GM12878 (cell line): ENCODE measurements at regions not wholly inside any gene's neighbourhood (a gene's known extent, or its start where the extent isn't known, plus 50 kb on each side); places are given as distances from the start of the nearest gene placed in this dataset.
"Not testable (repeated sequence)": the region's sequence is repeated elsewhere in the genome, so short reads cannot be mapped to it uniquely, and the experiment has no call there.

ENCODE experiments used
- ATAC-seq: fragments of 200-7000 bp; cut with Tn5 transposase; 3 replicates; pipeline ENCODE4 v1.9.1; 2020; ENCODE audit warnings: mild to moderate bottlenecking, moderate library complexity
- BruUV-seq: library from RNA; stranded (reverse); fragments of 400-500 nt; replicated peaks from 2 replicates; lab custom pipeline; 2021; lab: Mats Ljungman, UMichigan
- CTCF ChIA-PET: fragments of 300-600 bp; sonication (Branson Sonifier 250); formaldehyde crosslinking; extraction: SDS; loops from one replicate; lab custom pipeline; 2021; ENCODE audit warnings: inconsistent platforms; lab: Yijun Ruan, JAX
- POLR2A ChIA-PET: fragments of 350-600 bp; formaldehyde crosslinking; extraction: SDS; loops from one replicate; lab custom pipeline; 2021; ENCODE audit warnings: inconsistent platforms; lab: Charles Lee
- RAD21 ChIA-PET: fragments of 300-600 bp; sonication (Branson Sonifier 250); formaldehyde crosslinking; loops from one replicate; lab custom pipeline; 2023; ENCODE audit warnings: antibody characterized with exemption; ENCODE audit not compliant: unreplicated experiment; lab: Charles Lee
- SMC1A ChIA-PET: fragments of 300-600 bp; sonication (Branson Sonifier 250); formaldehyde crosslinking; loops from one replicate; lab custom pipeline; 2023; ENCODE audit not compliant: unreplicated experiment, uncharacterized antibody; lab: Charles Lee
- DNase-seq: peaks from one replicate; pipeline ENCODE4 v3.0.0-alpha.2; 2011; ENCODE audit warnings: low read depth, low spot score
- FAIRE-seq: peaks from 3 replicates; lab custom pipeline; 2011; peaks lifted over from hg19 to GRCh38; lab: Jason Lieb, UNC
- H2AFZ ChIP-seq: 2 replicates; pipeline ENCODE4 v1.6.0; 2011; ENCODE audit warnings: low read depth, low read length, control low read depth; ENCODE audit not compliant: control insufficient read depth
- H3K27ac ChIP-seq: 2 replicates; pipeline ENCODE4 v1.5.1; 2011; ENCODE audit warnings: control low read depth; ENCODE audit not compliant: control insufficient read depth, insufficient read depth
- H3K27me3 ChIP-seq, 2 experiments: replicated peaks in 1 of 2; 2 replicates each; pipeline versions ENCODE4 v1.6.0 to v1.6.1; 2011; ENCODE audit warnings: low read length in 1 of 2; ENCODE audit not compliant: control insufficient read depth in 2 of 2, insufficient read depth in 2 of 2
- H3K36me3 ChIP-seq, 2 experiments: 2 replicates each; pipeline ENCODE4 v1.5.1; 2011; ENCODE audit warnings: low read length in 1 of 2; ENCODE audit not compliant: control insufficient read depth in 2 of 2, insufficient read depth in 2 of 2
- H3K4me1 ChIP-seq: 2 replicates; pipeline ENCODE4 v1.6.1; 2011; ENCODE audit warnings: mild to moderate bottlenecking, low read length, moderate library complexity, mixed read lengths; ENCODE audit not compliant: control insufficient read depth, insufficient read depth
- H3K4me2 ChIP-seq: 2 replicates; pipeline ENCODE4 v1.6.0; 2011; ENCODE audit warnings: control low read depth; ENCODE audit not compliant: control insufficient read depth, insufficient read depth
- H3K4me3 ChIP-seq: fragments of 200-600 bp; sonication (generic); 2 replicates; pipeline ENCODE4 v1.5.1; 2016
- H3K79me2 ChIP-seq: 2 replicates; pipeline ENCODE4 v1.6.0; 2011; ENCODE audit warnings: low read length; ENCODE audit not compliant: control insufficient read depth, insufficient read depth
- H3K9ac ChIP-seq: 2 replicates; pipeline ENCODE4 v1.8.0; 2011; ENCODE audit warnings: low read length, control low read depth, mixed read lengths; ENCODE audit not compliant: control insufficient read depth, insufficient read depth
- H3K9me3 ChIP-seq: replicated peaks from 3 replicates; pipeline ENCODE4 v1.5.1; 2011; ENCODE audit warnings: mild to moderate bottlenecking, low read length; ENCODE audit not compliant: control insufficient read depth, insufficient read depth
- H4K20me1 ChIP-seq: 2 replicates; pipeline ENCODE4 v1.6.0; 2011; ENCODE audit not compliant: control insufficient read depth, insufficient read depth
- CEBPB ChIP-seq, 2 experiments: fragments of 150-350 bp in 1 of 2; IDR thresholded peaks; 2 replicates each; pipeline ENCODE4 v1.6.1; 2012 to 2014; ENCODE audit warnings: low read depth in 2 of 2, low read length in 2 of 2, borderline replicate concordance in 1 of 2, inconsistent platforms in 1 of 2
- E2F8 ChIP-seq: fragments of 450-650 bp; IDR thresholded peaks from 2 replicates; pipeline ENCODE4 v1.6.1; 2018; ENCODE audit warnings: mild to moderate bottlenecking, low read depth, moderate library complexity; ENCODE audit not compliant: partially characterized antibody
- EP300 ChIP-seq, 2 experiments: fragments of 150-350 bp in 1 of 2; IDR thresholded peaks; 2 replicates each; pipeline ENCODE4 v1.6.1; 2011 to 2012; ENCODE audit warnings: low read depth in 2 of 2, low read length in 2 of 2, borderline replicate concordance in 1 of 2, improper control_type of control experiment in 1 of 2, inconsistent platforms in 1 of 2; ENCODE audit not compliant: control insufficient read depth in 1 of 2
- ESRRA ChIP-seq: IDR thresholded peaks from 2 replicates; pipeline ENCODE4 v1.6.1; 2012; ENCODE audit warnings: mild to moderate bottlenecking, low read length, improper control_type of control experiment
- HDAC2 ChIP-seq: fragments of 200-600 bp; sonication (generic); IDR thresholded peaks from 2 replicates; pipeline ENCODE4 v1.6.1; 2017
- LARP7 ChIP-seq: fragments of 450-650 bp; IDR thresholded peaks from 2 replicates; pipeline ENCODE4 v1.6.1; 2017; ENCODE audit warnings: mild to moderate bottlenecking
- MEF2B ChIP-seq: fragments of 450-650 bp; IDR thresholded peaks from 2 replicates; pipeline ENCODE4 v1.6.1; 2018; ENCODE audit warnings: mild to moderate bottlenecking, moderate library complexity; ENCODE audit not compliant: partially characterized antibody, poor library complexity, severe bottlenecking
- NR2C2 ChIP-seq: IDR thresholded peaks from 2 replicates; pipeline ENCODE4 v1.6.1; 2011; ENCODE audit warnings: borderline replicate concordance, low read depth; ENCODE audit not compliant: control insufficient read depth, insufficient read length
- TAF1 ChIP-seq: IDR thresholded peaks from 2 replicates; pipeline ENCODE4 v1.6.1; 2011; ENCODE audit warnings: mild to moderate bottlenecking, low read depth, low read length, borderline replicate concordance
- WRNIP1 ChIP-seq: IDR thresholded peaks from 2 replicates; pipeline ENCODE4 v1.6.1; 2011; ENCODE audit warnings: low read depth, low read length, improper control_type of control experiment, borderline replicate concordance
- WGBS: methylation state at CpG from one replicate; pipeline ENCODE4 v1.1.6; 2016; ENCODE audit warnings: low lambda C conversion rate; ENCODE audit not compliant: insufficient replicate concordance, insufficient coverage; ENCODE audit errors: missing lambda C conversion rate; 5-methylcytosine and 5-hydroxymethylcytosine counted together
- in situ Hi-C: fragments of 300-500 bp; cut with MboI; formaldehyde crosslinking; loops from 9 replicates; pipeline ENCODE4 v1.14.3; 2018; ENCODE audit warnings: mixed read lengths
- intact Hi-C: fragments of 100-400 bp; cut with micrococcal nuclease; formaldehyde crosslinking; loops from one replicate; pipeline ENCODE4 v1.14.2; 2022; ENCODE audit not compliant: unreplicated experiment

GRCh38 chrX:88830111-88830510 lies 83.1 kb downstream of the CPXCR1 start:
- CTCF ChIA-PET = no interaction called here
- TF ChIP-seq HDAC2 = no peak
- no peak for TF ChIP-seq LARP7
- TF ChIP-seq WRNIP1 = no peak
- no peak for TF ChIP-seq ESRRA
- TF ChIP-seq E2F8 = no peak
- no peak for TF ChIP-seq MEF2B
- no peak for TF ChIP-seq NR2C2
- no peak for TF ChIP-seq EP300 (IDR thresholded peaks at IDR 0.05; ENCODE audit: borderline replicate concordance in 1 of 2, control insufficient read depth in 1 of 2, low read depth in 2 of 2, low read length in 2 of 2)
- no peak for TF ChIP-seq CEBPB (IDR thresholded peaks at IDR 0.05; ENCODE audit: borderline replicate concordance in 1 of 2, low read depth in 2 of 2, low read length in 2 of 2)
- TF ChIP-seq TAF1 = no peak

GRCh38 chrX:88837721-88838120 lies 90.7 kb downstream of the CPXCR1 start:
- ATAC-seq, H3K4me1 ChIP-seq, in situ Hi-C loops, FAIRE-seq, RAD21 ChIA-PET, H3K9me3 ChIP-seq, H3K36me3 ChIP-seq, H3K4me2 ChIP-seq, H3K27me3 ChIP-seq, POLR2A ChIA-PET, DNase-seq, H4K20me1 ChIP-seq, H2AFZ ChIP-seq, H3K9ac ChIP-seq, SMC1A ChIA-PET, BruUV-seq, H3K27ac ChIP-seq, intact Hi-C loops, H3K79me2 ChIP-seq, CTCF ChIA-PET, H3K4me3 ChIP-seq: not testable (repeated sequence)
- WGBS = 40% methylated on average over 6 of the region's 6 CpGs

More at GRCh38 chrX:88830111-88830510, 83.1 kb downstream of the CPXCR1 start:
- DNase-seq (no peak), ATAC-seq (no peak), FAIRE-seq (no peak)
- Histone ChIP-seq H3K27ac (no peak overlapping the region), H3K9me3 (no peaks in the 10 kb centered on the region), H3K4me1 (no peaks in the 10 kb centered on the region), H3K9ac (no peak overlapping the region), H3K36me3 (no peaks in the 10 kb centered on the region), H4K20me1 (no peaks in the 10 kb centered on the region), H3K4me3 (no peak overlapping the region), H3K4me2 (no peak overlapping the region), H3K27me3 (no peaks in the 10 kb centered on the region), H3K79me2 (no peaks in the 10 kb centered on the region), H2AFZ (no peak overlapping the region)
- in situ Hi-C loops = no loop called here
- intact Hi-C loops = no loop called here
- POLR2A ChIA-PET = no interaction called here
- SMC1A ChIA-PET = interaction anchor here (0.6 kb wide), 1 partner anchor 77 kb away, joined by 3 read pairs; no protein-coding TSS in a partner anchor
- WGBS = 32% methylated on average over 6 of the region's 6 CpGs
- no TSS peak for BruUV-seq
- RAD21 ChIA-PET = no interaction called here
